PC-3 (cell line): ENCODE measurements at regions not wholly inside any gene's neighbourhood (a gene's known extent, or its start where the extent isn't known, plus 50 kb on each side); places are given as distances from the start of the nearest gene placed in this dataset.
A peak's percentile ranks its signal among the peaks of the same experiment; 100 is the strongest.

Experiments
- CTCF ChIP-seq: fragments of 300-600 bp; sonication (generic); conservative IDR thresholded peaks from 2 replicates; pipeline ENCODE4 v1.5.1; 2017; ENCODE audit warnings: antibody characterized with exemption, low read depth, mild to moderate bottlenecking, low read length
- EZH2 ChIP-seq: fragments of 300-600 bp; sonication (generic); IDR thresholded peaks from one replicate; pipeline ENCODE4 v1.6.1; 2017; ENCODE audit warnings: antibody characterized with exemption, mild to moderate bottlenecking, low read length; ENCODE audit not compliant: unreplicated experiment

GRCh38 chr5:163695830-163696578 is 190.6 kb downstream of the MAT2B start:
- TF ChIP-seq CTCF, result peak; percentile 74
- TF ChIP-seq EZH2, result no peak
